ENCODE measurements at regions not wholly inside any gene's neighbourhood (a gene's known extent, or its start where the extent isn't known, plus 50 kb on each side); places are given as distances from the start of the nearest gene placed in this dataset.
"Not testable (repeated sequence)": the region's sequence is repeated elsewhere in the genome, so short reads cannot be mapped to it uniquely, and the experiment has no call there.

DNA sequence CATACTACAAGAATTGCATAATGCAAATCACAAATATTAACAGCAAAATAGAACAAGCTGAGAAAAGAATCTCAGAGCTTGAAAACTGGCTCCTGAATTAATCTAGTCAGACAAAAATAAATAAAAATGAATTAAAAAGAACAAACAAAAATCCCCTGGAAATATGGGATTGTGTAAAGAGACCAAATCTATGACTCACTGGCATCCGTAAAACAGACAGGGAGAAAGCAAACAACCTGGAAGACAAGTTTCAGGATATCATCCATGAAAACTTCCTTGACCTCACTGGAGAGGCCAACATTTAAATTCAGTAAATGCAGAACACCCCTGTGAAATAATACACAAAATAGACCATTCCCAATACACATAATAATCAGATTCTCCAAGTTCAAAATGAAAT is 229.3 kb upstream of the CTNND2 start:
- no peak overlapping the region for H3K27ac Mint-ChIP-seq
- no peak for ATAC-seq

DNA sequence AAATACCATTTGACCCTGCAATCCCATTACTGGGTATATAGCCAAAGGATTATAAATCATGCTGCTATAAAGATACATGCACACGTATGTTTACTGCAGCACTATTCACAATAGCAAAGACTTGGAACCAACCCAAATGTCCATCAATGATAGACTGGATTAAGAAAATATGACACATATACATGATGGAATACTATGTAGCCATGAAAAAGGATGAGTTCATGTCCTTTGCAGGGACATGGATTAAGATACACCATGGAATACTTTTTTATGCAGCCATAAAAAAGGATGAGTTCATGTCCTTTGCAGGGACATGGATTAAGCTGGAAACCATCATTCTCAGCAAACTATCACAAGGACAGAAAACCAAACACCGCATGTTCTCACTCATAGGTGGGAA is 226.8 kb upstream of the CTNND2 start:
- Mint-ChIP-seq H3K9me3 (peaks cover 35% of the 10 kb centered on the region in 2 donors), H3K36me3 (peaks cover 0 to 15% of the 10 kb centered on the region in 2 donors)
- ATAC-seq; H3K27ac Mint-ChIP-seq; DNase-seq (ENCODE audit: low spot score in 2 of 2): not testable (repeated sequence)

More for the DNA sequence above, 229.3 kb upstream of the CTNND2 start:
- peaks cover 0 to 10% of the 10 kb centered on the region in 2 donors for H3K36me3 Mint-ChIP-seq
- DNase-seq (ENCODE audit: low spot score in 2 of 2) = no peak
- H3K9me3 Mint-ChIP-seq = peaks cover 34 to 45% of the 10 kb centered on the region in 2 donors

DNA sequence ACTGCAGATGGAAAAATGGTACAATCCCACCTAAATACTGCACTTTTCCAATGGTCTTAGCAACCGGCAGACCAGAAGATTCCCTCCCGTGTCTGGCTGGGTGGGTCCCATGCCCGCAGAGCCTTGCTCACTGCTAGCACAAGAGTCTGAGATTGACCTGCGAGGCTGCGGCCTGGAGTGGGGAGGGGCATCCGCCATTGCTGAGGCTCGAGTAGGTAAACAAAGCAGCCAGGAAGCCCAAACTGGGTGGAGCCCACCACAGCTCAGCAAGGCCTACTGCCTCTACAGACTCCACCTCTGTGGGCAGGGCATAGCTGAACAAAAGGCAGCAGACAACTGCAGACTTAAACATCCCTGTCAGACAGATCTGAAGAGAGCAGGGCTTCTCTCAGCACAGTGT is 221.6 kb upstream of the CTNND2 start:
- Mint-ChIP-seq H3K36me3 (peaks cover 0 to 10% of the 10 kb centered on the region in 2 donors), H3K27ac (no peak overlapping the region), H3K9me3 (peaks cover 8 to 9% of the 10 kb centered on the region in 2 donors)
- DNase-seq (ENCODE audit: low spot score in 2 of 2) (no peak), ATAC-seq (no peak)

GRCh38 chr5:12119657-12120056 is 215.4 kb upstream of the CTNND2 start:
- DNase-seq (ENCODE audit: low spot score in 2 of 2) = no peak
- ATAC-seq = no peak
- peaks cover 9 to 23% of the 10 kb centered on the region in 2 donors for H3K9me3 Mint-ChIP-seq
- H3K36me3 Mint-ChIP-seq = no peaks in the 10 kb centered on the region
- no peak overlapping the region for H3K27ac Mint-ChIP-seq

DNA sequence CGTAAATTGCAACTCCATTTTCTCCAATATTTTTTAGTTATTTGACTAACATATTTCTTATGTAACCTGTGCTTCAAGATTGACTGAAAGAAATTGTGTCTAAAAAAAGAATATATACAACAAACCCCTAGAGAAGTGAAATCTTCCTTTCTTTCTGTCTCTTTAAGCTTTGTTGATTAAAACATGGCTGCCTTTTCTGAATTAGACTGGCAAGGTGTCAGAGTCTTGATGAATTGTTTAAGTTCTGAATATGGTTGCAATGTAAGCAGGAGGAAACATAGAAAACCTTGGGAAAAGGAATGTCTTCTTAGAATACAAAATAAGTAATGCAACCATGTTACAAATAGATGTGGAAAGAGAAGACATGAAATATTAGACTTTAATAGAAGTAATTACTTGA is 209.8 kb upstream of the CTNND2 start:
- H3K36me3 Mint-ChIP-seq = no peaks in the 10 kb centered on the region
- peaks cover 14 to 40% of the 10 kb centered on the region in 2 donors for H3K9me3 Mint-ChIP-seq
- DNase-seq (ENCODE audit: low spot score in 2 of 2) = no peak
- no peak for ATAC-seq
- no peak overlapping the region for H3K27ac Mint-ChIP-seq

GRCh38 chr5:12113062-12113461 is 208.8 kb upstream of the CTNND2 start:
- Mint-ChIP-seq H3K9me3 (peaks cover 14 to 39% of the 10 kb centered on the region in 2 donors), H3K27ac (no peak overlapping the region), H3K36me3 (no peaks in the 10 kb centered on the region)
- DNase-seq (ENCODE audit: low spot score in 2 of 2) (no peak), ATAC-seq (no peak)

DNA sequence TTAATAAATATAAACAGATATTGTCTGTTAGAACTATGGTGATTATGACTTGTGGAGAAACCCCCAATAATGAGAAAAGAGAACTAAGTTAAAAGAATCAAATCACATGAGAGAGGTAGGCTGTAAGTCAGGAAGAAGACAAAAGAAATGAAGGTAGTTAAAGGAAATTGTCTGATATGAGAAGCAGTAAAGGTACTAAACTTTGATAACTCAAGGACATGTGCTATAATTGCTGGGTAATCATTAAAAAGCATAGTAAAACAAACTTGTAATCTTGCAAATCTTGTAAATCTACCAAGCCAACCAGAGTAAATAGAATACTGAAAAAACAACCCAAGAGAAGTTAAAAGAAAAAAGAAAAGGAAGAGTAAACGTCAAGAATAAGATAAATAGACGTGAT is 207.0 kb upstream of the CTNND2 start:
- Mint-ChIP-seq H3K9me3 (peaks cover 14 to 27% of the 10 kb centered on the region in 2 donors), H3K36me3 (no peaks in the 10 kb centered on the region), H3K27ac (no peak overlapping the region)
- DNase-seq (ENCODE audit: low spot score in 2 of 2) (no peak), ATAC-seq (no peak)

DNA sequence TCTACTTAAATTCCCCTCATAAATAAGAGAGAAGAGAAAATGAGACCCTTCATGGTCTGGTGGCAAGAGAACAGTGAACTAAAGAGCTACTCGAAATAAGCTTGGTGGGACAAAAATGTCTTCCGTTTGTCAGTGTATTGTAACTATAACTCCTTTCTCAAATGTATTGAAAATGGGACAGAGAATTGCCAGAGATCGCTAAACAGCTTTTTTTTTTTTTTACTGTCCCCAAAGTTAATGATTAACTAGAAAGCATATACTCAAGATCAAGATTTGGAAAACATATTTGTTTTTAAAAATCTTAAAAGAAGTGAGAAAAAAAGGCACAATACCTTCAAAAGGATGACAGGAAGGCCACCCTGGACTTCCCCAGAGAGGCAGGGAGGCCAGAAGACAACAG is 206.4 kb upstream of the CTNND2 start:
- Mint-ChIP-seq H3K9me3 (peaks cover 14 to 29% of the 10 kb centered on the region in 2 donors), H3K36me3 (no peaks in the 10 kb centered on the region), H3K27ac (no peak overlapping the region)
- no peak for ATAC-seq
- no peak for DNase-seq (ENCODE audit: low spot score in 2 of 2)

- ATAC-seq (no peak), DNase-seq (ENCODE audit: low spot score in 2 of 2) (no peak)
- Mint-ChIP-seq H3K9me3 (peaks cover 14 to 27% of the 10 kb centered on the region in 2 donors), H3K36me3 (no peaks in the 10 kb centered on the region), H3K27ac (no peak overlapping the region)
Measured at GRCh38 chr5:12109075-12109688, 204.9 kb upstream of the CTNND2 start.

GRCh38 chr5:12102151-12102550 is 197.9 kb upstream of the CTNND2 start:
- H3K36me3 Mint-ChIP-seq = no peaks in the 10 kb centered on the region
- no peak for DNase-seq (ENCODE audit: low spot score in 2 of 2)
- no peak for ATAC-seq
- peaks cover 21 to 31% of the 10 kb centered on the region in 2 donors for H3K9me3 Mint-ChIP-seq
- H3K27ac Mint-ChIP-seq = no peak overlapping the region

- H3K36me3 Mint-ChIP-seq = no peaks in the 10 kb centered on the region
- ATAC-seq = no peak
- DNase-seq (ENCODE audit: low spot score in 2 of 2) = no peak
- peaks cover 24 to 36% of the 10 kb centered on the region in 2 donors for H3K9me3 Mint-ChIP-seq
- H3K27ac Mint-ChIP-seq = no peak overlapping the region
Measured at GRCh38 chr5:12100542-12100941, 196.3 kb upstream of the CTNND2 start.

GRCh38 chr5:12099296-12099695 is 195.1 kb upstream of the CTNND2 start:
- H3K27ac Mint-ChIP-seq = no peak overlapping the region
- DNase-seq (ENCODE audit: low spot score in 2 of 2) (no peak), ATAC-seq (no peak)
- H3K36me3 Mint-ChIP-seq = peaks cover 0 to 2% of the 10 kb centered on the region in 2 donors
- peaks cover 27 to 41% of the 10 kb centered on the region in 2 donors for H3K9me3 Mint-ChIP-seq

- Mint-ChIP-seq H3K36me3 (peaks cover 0 to 4% of the 10 kb centered on the region in 2 donors), H3K9me3 (peaks cover 27 to 38% of the 10 kb centered on the region in 2 donors), H3K27ac (no peak overlapping the region)
- DNase-seq (ENCODE audit: low spot score in 2 of 2) = no peak
- peak in 1 of 2 donors; percentile 90 for ATAC-seq
Measured at GRCh38 chr5:12095808-12096281, 191.6 kb upstream of the CTNND2 start.

GRCh38 chr5:12093586-12093985 is 189.3 kb upstream of the CTNND2 start:
- Mint-ChIP-seq H3K36me3 (peaks cover 0 to 4% of the 10 kb centered on the region in 2 donors), H3K27ac (no peak overlapping the region), H3K9me3 (peaks cover 18 to 25% of the 10 kb centered on the region in 2 donors)
- ATAC-seq (no peak), DNase-seq (ENCODE audit: low spot score in 2 of 2) (no peak)

DNA sequence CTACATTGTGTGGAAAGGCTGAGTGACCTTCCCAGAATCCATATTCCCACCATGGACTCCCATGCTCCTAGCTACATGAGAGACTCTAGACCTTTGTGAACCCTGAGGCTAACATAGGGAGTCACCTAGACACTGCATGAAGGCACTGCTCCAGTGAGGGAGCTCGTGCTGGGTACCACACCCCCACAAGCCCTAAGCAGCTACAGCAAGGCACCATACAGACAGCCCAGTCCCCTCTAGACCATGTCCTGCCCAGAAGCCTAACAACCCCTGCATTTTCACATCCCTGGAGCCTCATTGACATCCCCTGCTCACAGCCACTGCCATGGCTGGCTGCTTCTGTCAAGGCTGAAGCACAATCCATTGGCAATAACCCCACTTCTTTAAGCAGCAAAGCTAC is 176.5 kb upstream of the CTNND2 start:
- no peaks in the 10 kb centered on the region for H3K36me3 Mint-ChIP-seq
- no peak for DNase-seq (ENCODE audit: low spot score in 2 of 2)
- ATAC-seq = no peak
- H3K9me3 Mint-ChIP-seq = peaks cover 10 to 25% of the 10 kb centered on the region in 2 donors
- H3K27ac Mint-ChIP-seq = no peak overlapping the region

GRCh38 chr5:12078286-12078685 is 174.0 kb upstream of the CTNND2 start:
- H3K36me3 Mint-ChIP-seq; H3K27ac Mint-ChIP-seq; ATAC-seq; DNase-seq (ENCODE audit: low spot score in 2 of 2): not testable (repeated sequence)
- peaks cover 10 to 29% of the 10 kb centered on the region in 2 donors for H3K9me3 Mint-ChIP-seq

GRCh38 chr5:12073426-12073825 is 169.2 kb upstream of the CTNND2 start:
- peaks cover 3 to 4% of the 10 kb centered on the region in 2 donors for H3K9me3 Mint-ChIP-seq
- H3K27ac Mint-ChIP-seq = no peak overlapping the region
- no peaks in the 10 kb centered on the region for H3K36me3 Mint-ChIP-seq
- DNase-seq (ENCODE audit: low spot score in 2 of 2) = no peak
- ATAC-seq = no peak

- ATAC-seq (no peak), DNase-seq (ENCODE audit: low spot score in 2 of 2) (no peak)
- Mint-ChIP-seq H3K9me3 (peaks cover 11 to 12% of the 10 kb centered on the region in 2 donors), H3K36me3 (no peaks in the 10 kb centered on the region), H3K27ac (no peak overlapping the region)
Measured at GRCh38 chr5:12072441-12072840, 168.2 kb upstream of the CTNND2 start.
